Bone marrow (tissue), 2 donors: ENCODE measurements at regions not wholly inside any gene's neighbourhood (a gene's known extent, or its start where the extent isn't known, plus 50 kb on each side); places are given as distances from the start of the nearest gene placed in this dataset.
"Not testable (repeated sequence)": the region's sequence is repeated elsewhere in the genome, so short reads cannot be mapped to it uniquely, and the experiment has no call there.

Experiments used
- DNase-seq, 2 donors: peaks; one replicate each; lab custom pipeline; 2025; lab: John Stamatoyannopoulos, UW

DNA sequence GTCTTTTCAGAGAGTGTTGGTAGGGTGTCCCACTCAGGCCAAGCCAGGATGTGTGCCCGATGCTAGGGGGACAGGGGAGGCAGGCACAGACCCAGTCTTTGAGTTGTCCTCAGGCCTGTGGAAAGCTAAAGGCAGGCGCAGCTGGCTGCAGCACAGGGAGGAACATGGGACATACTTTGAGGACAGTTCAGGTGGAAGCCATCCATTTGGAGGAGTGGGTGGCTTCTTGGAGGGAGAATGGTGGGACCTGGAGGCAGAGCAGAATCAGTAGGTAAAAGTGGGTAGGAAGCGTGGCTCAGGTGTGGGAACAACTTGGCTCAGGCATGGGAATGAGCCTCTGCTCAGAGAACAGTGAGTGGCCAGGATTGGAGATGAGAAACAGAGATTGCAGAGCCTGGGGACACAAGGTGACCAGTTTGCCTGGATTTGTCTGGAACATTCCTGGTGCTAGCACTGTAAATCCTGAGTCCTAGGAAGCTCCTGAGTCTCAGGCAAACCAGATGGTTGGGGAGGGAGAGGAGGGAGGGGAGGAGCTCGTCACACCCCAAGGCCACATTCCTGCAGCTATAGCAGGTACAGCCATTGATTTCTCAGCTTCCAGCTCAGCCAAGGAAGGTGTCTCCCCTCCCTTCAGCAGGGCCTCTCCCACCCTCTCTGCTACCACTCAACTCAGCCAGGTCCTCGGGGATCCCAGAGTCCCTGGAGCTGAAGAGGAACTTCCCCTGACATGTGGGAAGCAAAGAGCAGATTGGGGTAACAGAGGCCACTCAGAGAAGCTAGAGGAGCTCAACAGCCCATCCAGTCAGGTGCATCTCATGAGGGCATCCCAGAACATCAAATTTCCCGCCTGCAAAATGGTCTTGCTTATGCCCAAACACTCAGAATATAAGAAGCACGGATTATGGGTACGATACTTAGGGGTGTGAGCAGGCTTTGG is 65.2 kb upstream of the TINAGL1 start:
- no peak for DNase-seq

DNA sequence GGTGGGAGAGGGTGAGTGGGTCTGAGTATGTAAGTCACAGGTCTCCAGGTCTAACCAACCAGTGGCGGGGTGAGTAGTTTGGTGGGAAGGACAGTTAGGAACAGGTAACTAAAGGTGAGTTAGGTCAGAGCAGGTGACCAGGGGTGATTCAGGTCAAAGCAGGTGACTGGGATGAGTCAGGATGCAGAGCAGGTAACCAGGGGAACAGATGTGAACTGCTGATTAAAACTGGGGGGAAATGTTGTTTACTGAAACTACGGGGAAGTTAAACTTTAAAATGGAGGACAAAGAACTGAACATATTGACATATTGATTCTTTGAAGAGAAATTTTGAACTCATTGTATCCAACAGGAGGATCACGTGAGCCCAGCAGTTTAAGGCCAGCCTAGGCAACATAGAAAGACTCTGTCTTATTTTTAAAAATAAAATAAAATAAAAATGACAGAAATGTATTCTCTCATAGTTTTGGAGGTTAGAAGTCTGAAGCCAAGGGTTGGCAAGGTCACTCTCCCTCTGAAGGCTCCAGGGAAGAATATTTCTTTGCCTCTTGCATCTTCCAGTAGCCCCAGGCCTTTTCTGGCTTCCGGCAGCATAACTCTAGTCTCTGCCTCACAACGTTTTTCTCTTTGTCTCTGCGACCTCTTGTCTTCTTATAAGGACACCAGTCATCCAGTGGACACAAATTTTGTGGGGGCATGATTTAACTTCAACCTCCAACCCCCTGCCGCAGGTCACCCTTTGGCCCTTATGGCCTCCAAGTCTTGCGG is 64.3 kb upstream of the TINAGL1 start:
- no peak for DNase-seq

DNA sequence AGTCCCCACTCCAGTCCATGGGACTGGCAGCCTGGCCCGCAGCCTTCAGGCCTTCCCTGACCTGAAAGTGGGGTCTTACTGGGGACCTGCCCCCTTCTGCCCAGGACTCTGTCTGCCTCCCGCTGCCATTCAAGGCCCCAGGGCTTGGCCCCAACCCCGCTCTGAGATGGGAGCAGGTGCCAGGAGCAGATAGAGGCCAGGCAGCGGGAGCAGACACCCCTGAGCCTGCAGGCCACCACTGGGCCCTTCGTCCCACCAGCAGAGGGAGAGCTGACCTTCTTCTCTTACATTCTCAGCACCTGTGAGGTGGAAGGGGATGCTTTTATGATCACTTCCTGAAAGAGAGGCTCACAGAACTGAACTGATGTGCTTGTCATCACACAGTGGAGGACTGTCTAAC is 62.2 kb upstream of the TINAGL1 start:
- no peak for DNase-seq

DNA sequence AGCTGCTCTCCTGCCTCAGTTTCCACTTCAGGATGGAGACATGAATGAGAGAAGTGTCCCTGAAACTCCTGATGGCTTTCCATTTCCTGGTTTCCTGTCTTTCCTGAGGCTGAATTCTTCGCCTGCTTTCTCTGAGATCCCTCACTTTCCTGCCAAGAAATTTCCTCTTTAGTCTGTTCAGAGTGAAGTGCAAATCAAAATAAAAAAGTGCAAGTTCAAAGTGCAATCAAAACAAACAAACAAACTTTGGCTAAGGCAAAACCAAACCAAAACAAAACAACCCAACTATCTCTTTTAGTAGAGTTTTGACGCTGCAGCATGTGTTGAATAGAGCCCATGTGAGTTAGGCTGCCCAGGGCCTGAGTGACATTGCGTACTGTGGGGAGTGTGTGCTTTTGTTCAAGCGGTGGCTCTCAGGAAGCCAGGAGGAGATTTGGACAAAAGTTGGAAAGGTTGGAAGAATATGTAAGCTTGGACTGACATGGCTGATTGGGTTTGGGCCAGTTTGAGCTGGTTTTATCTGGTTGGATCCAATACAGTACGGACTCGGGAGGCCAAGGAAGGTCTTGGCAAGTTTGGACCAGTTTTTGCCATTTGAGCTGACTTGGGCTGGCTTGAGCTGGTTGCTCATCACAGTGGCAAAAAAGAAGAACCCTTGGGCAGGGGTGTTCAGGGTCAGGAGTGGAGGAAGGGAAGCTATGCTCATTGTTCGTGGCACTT is 61.1 kb upstream of the TINAGL1 start:
- no peak for DNase-seq

DNA sequence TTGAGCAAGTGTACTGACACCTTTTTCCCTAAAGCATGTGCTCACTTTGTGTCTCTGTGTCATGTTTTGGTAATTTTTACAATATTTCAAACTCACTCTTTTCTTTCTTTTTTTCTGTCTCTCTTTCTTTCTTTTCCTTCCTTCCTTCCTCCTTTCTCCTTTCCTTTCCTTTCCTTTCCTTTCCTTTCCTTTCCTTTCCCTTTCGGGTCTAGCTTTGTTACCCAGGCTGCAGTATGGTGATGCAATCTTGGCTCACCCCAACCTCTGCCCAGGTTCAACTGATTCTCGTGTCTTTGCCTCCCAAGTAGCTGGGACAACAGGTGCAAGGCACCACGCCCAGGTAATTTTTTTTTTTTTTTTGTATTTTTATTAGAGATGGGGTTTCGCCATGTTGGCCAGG is 60.4 kb upstream of the TINAGL1 start:
- DNase-seq, result no peak

DNA sequence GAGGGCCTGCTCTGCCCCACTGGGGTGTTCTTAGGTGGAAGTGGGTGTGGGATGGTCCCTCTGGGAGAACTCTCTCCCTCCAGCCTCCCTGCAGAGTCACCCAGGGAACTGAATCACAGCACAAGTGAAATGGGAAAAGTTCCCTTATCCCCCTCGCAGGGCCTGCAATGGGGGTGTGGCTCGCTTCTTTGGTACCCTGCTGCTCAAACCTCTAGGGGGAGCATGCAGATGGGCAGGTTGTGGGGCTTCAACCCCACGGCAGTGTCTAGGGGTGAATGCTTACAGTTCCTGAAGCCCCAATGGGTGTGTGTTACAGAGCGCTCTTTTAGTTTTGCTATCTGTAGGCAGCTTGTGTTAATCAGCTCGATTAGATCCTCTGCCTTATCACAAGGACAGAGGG is 59.0 kb upstream of the TINAGL1 start:
- no peak for DNase-seq

DNA sequence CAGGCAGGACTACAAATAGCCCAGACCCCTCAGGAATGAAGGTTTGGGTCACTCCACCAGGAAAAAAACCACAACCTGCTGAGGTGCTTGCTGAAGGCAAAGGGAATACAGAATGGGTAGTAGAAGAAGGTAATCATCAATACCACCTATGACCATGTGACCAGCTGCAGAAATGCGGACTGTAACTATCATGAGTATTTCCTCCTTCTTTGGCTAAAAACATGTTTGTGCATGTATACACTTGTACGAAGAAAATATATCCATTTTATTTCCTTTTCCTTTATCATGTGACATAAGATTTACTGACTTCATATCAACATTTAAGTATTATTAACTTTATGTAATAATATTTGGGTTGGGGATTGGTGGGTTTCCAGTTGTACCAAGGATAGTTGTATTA is 58.3 kb upstream of the TINAGL1 start:
- not testable (repeated sequence) for DNase-seq

DNA sequence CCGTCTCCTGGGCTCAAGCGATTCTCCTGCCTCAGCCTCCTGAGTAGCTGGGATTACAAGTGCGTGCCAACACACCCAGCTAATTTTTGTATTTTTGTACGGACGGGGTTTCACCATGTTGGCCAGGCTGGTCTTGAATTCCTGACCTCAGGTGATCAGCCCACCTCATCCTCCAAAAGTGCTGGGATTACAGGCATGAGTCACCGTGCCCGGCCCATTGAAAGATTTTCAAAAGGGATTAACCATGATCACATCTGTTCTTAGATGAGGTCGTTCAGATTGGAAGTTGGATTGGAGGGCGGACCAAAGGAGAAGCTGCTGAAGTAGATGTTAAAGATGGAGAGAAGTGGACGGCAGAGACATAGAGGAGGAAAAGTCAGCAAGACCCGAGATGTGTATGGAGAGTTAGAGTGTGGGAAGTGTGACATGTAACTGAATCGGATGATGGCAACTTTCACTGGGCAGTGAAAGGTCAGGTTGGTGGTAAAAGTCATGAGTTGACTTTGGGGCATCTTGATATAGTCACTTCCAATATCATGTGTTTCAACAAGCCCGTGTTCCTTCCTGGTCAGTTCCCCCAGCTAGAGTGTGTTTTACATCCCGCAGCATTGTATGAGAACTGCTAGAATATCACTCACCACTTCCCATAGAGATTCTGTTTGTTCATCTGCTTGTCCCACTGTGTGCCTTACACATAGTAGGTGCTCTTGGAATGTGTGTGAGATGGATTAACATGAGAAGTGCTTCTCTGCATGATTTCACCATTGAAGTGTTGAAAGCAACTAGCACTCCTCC is 54.4 kb upstream of the TINAGL1 start:
- DNase-seq, result no peak

DNA sequence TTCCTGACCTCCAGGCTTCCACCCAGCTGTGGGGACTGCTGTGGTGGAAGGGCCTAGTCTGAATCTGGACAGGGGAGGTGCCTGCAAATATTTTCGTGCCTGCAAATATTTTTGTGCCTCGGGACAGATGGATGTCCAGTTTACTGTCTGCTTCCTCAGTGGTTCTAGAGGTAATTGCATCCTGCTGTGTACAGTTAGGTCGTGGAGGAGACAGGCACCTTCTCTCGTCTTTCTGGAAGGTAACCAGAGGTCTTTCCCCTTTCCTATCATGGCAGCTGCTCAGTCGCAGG is 53.8 kb upstream of the TINAGL1 start:
- DNase-seq, result no peak

DNA sequence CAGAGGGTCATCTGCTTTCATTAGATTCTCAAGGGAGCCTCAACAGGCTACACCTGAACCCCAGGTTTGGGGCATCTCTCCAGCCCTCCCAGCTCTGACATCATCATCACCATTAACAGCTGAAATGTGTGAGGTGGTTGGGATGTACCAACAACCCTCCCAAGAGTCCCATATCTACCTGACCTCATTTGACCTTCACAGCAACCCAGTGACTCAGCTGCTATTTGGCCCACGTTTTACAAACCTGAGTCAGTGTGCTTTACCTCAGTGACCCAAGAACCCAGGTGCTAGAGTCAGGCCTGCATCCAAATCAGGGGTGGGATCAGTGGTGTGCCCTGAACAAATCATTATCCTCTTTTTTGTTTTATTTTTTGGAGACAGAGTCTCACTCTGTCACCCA is 53.3 kb upstream of the TINAGL1 start:
- no peak for DNase-seq

DNA sequence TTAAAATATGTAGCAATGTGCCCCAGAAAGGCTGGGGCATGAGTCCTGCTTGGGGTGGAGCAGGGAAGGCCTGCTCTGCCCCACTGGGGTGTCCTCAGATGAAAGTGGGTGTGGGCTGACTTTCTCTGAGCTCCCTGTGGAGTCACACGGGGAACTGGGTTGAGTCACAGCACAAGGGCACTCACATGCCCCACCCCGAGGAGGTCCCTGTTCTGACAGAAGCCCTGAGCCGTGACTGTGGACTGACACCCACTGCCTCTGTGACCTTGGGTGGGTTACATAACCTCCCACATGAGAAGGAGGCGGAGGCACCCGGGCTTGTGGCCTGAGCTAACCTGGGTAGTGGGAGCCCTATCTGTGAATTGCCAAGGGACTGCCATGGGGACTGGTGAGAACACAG is 52.5 kb upstream of the TINAGL1 start:
- DNase-seq, result peak in 1 of 2 donors; percentile 59

DNA sequence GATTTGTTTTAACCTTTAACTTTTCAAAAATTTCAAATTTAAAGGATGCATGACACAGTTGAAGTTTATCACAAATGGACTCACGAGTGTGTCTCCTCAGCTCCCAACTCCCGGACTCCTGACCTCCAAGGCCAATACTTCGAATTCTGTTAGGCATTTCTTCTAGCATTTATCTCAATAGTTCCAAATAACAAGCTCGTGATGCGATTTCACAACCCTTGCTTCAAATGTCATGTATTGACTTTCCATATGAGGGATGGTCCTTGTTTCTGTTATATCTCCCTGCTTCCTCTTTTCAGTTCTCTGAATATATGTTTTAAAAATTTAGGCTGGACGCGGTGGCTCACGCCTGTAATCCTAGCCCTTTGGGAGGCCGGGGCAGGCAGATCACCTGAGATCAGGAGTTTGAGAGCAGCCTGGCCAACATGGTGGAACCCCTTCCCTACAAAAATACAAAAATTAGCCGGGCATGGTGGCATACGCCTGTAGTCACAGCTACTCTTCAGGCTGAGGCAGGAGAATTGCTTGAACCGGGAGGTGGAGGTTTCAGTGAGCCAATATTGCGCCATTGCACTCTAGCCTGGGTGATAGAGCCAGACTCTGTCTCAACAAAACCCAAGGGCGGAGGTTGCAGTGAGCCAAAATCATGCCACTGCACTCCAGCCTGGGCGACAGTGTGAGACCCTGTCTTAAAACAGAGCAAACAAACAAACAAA is 52.0 kb upstream of the TINAGL1 start:
- no peak for DNase-seq
